CD4-positive, alpha-beta T cell treated with Interleukin-17A for 1 hour (primary cell): ENCODE measurements at regions not wholly inside any gene's neighbourhood (a gene's known extent, or its start where the extent isn't known, plus 50 kb on each side); places are given as distances from the start of the nearest gene placed in this dataset.

ENCODE experiments used
- DNase-seq: peaks from one replicate; pipeline ENCODE4 v3.0.0-alpha.2; 2020

DNA sequence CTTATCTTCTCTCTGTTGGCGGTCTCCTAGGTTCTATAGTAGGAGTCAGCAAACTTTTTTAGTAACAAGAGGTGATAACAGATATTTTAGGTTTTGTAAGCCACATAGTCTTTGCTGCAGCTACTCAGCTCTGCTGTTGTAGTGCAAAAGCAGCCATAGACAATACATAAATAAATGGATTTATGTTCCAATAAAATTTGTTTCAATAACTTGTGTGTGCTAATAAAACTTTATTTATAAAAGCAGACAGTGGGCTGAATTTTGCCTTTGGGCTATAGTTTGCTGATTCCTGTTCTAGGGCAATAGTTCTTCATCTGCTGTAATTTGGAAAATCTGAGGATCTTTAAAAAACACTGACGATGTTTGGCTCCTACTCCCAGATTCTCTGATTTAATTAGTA lies 469.4 kb upstream of the TNC start:
- DNase-seq = no peak

DNA sequence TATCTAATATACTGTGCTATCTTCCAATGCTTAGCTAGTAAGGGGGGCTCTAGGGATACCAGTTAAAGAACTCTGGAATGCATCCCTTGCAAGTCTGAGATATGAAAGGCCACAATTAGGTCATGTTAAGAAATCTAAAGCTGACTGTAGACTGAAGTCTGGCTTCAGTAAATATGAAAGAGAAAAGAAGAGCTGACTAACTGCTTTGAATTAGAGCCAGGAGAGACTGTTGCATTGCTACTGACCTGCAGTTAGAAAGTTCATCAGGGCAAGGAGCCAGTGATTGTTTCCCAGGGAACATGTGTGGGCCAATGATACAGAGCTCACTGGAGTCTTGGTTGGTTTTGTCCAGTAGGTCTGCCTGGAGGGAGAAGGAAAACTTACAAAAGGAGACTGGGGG lies 472.1 kb upstream of the TNC start:
- DNase-seq = no peak

DNA sequence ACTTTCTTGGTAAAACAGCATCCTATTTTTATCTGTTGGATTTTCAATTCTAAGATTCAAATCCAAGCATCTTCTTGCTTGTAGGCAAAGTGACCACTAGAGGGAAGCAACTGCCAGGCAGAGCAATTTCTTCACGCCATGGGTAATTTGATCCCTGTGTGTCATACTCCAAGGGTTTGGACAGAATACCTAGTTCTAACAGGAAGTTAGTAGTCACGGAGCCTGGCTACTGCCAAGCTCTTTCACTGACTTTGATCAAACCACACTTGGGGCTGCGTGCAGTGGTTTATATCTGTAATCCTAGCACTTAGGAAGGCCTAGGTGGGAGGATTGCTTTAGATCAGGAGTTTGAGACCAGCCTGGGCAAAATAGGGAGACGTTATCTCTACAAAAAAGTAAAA lies 473.6 kb upstream of the TNC start:
- DNase-seq = no peak

DNA sequence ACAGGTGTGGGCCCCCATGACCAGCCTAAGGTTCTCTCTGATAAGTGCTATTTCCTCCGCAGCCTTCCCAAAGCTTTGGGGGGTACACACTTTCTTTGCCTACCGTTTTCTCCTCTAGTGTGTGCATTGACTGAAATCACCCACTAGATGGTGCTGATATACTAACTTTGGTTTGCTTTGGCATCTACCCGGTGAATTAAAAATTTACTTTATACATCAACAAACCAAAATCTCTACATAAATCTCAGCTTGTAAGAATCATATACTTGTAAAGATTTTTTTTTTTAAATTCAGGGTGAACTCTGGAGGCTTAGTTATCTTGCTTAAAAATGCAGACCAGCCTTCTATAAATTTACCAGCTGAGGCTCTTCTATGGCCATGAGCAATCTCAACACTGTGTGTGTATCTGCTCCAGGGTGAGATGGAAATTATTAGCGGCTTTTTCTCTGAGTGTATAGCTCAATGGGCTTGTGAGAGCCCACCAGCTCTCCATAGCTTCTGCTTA lies 475.7 kb upstream of the TNC start:
- DNase-seq = peak; percentile 17

DNA sequence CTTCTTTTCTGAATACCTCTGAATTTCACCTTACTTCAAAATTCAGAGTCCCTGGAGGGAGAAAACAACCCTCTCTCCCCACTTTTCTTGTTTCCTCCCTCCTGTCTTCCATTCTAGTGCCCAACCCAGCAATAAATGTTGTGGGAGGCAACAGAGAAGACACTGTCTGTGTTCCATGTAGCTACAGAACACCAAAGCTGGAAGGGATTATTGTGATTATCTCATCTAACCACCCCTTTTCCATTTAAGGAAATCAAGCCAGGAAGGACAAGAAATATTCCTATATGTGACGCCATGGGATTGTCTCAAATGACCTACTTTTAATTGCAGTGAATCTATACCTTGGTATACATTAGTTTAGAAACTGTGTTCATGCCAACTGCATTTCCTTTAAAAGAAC lies 476.6 kb upstream of the TNC start:
- DNase-seq = no peak

DNA sequence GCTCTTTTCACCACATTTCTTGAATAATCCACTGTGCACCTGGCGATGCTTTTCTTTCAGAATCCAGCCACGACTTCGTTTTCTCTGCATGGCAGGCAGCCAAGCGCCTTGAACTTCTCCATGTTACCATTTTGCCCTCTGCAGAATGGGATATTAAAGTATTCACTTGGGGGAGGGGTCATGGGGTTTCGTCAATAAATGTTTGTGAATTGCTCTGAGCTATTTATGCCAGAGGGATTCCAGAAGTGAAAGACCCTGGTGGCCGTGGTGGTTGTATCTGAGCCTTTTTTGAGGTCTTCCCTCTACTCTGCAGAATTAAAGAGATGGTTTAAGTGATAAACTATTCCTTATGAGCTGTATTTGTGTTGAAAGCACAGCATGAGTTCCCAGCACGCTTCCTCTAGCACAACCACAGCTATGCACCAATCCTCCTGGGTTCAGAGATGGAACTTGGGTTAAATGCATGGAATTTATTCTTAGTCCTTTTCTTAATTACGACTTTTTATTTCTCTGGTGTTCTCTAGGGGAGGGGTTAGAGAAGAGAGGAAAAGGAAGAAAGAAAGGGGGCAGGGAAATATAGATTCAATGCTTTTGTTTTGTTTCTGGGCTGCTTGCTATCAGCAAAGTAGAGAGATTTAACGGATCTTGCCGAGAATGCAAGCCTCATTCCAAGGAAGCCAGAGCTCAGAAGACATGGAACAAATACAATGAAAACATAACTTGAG lies 478.2 kb upstream of the TNC start:
- no peak for DNase-seq

DNA sequence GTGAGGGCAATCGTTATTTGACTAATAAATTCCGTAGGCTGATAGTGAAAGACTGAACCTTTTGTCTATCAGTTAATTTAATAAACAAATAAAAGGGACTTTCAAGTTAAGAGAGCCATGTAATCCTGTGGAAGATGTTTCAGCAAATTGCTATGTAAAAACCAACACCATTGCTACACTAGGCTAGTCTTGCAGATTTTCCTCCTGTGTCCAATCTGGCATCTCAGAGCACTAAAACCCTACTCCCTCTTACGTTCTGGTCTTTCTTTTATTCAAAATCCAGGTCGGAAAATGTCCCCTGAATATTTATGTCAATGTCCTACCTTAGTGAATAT lies 478.8 kb upstream of the TNC start:
- no peak for DNase-seq

DNA sequence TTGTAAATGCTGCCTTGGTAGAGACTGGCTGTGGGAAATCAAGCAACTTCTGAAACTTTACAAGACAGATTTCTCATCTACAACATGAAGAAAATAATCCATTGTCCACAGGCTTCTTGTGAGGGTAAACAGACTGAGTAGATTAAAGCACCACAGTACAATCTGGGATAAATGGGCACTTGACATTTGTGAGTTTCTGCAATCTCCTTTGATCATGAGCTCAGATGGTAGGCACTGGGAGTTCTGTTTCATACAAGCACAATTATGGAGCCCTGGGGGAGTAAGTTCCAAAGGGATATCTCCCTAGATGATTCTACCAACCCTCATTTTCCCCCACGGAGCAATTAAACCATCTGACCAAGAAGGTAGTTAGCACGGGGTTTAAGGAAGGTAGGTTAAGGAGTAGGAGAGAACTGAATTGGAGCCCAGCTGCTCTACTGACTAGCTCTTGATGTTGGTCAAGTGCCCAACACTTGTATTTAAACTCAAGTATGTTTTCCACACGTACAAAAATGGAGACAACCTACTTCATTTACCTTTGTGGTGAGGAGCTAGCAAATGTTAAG lies 479.5 kb upstream of the TNC start:
- no peak for DNase-seq

DNA sequence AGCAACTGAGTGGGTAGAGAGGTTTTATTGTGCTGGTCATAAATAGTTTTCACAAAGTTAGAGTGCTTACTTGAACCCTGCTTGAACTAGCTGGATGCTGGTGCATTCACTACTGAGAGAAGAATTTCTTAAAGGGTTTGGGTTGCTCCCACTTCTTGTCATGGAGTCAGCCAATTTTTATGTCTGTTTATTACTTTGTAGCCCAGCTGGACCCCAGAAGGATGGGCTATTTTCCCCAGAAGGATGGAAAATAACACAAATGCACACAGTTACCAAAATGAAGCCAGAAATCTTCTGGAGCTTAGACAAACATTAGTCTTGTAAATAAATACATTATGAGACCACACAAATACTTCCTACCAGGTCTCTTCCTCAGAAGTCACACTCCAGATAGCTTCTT lies 480.8 kb upstream of the TNC start:
- no peak for DNase-seq

DNA sequence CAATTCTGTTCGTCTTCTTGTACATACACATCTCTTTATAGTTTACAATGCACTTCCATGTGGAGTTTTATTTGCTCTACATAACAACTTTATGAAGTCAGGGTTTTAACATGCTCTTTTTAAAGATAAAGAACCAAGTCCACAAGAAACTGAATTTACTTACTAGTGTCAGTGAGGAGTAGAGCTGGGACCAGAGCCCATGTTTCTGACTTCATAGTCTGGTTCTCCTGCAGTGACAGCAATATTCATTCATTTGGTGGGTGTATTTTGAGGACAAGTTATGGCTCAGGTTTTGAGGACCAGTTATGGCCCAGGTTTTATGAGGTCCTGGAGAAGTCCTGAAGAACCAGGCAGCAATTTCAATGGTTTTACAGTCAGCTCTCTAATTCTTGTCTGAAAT lies 481.9 kb upstream of the TNC start:
- DNase-seq = no peak

DNA sequence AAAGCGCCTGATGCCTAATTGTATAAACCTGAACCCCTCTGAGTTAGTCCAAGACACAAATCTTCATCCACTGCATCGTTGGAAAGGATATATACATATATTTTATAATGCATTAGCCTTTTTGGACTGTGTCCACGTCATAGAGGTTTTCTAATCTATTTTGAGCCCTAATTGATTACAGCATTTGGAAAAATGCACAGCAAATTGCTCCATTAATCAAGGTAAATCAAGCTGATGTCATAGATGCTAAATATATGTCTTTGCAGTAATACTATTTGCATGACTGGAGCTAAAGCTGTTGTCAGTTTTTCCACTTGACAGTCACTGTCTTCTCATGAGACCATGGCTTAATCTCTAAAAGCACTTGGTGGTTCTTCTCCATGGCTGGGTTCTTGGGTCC lies 483.5 kb upstream of the TNC start:
- DNase-seq = no peak

DNA sequence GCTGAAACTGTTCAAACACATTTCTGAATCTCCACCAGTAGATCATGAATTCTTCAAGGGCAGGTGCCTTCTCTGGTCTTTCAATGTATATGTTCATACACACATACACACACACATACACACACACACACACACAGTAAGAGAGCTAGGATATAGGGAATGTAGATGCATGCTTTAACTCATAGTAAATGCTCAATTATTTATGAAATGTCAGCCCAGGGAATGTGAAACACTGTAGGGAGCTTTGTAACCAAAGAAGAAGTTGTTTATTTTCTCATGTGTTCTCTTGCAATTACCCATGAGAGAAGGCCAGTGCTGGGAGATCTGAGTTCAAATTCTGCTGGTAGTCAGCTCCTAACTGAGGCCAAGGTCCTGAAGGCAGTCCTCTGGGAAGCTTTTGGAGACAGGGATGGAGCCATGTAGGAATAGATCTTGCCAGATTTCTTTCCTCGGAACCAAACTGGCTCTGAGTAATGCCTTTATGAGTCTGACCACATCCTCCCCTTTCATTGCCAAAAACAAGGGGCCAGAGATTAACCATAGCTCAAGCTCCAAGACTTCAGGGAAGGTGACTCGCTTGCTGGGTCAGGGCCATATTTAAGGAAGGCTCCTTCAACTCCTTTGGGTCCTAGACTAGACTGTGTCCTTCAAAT lies 487.0 kb upstream of the TNC start:
- no peak for DNase-seq

DNA sequence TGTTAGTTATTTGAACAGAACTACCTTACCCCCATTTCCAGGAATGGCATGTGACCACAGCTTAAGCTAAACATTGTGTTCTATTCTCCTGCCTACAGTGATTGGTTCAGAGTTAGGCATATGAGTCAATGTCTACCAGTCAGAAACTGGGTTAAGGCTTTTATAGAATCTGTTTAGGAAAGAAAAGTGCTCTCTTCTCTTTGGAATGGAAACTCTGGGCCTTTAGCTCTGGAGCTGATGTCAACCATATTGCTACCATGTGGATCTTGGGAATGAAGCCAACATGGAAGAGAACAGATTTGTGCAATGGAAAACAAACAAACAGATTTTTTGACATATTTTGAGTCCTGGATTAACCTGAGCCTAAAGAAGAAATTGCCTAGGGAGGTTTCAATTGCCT lies 488.9 kb upstream of the TNC start:
- no peak for DNase-seq

DNA sequence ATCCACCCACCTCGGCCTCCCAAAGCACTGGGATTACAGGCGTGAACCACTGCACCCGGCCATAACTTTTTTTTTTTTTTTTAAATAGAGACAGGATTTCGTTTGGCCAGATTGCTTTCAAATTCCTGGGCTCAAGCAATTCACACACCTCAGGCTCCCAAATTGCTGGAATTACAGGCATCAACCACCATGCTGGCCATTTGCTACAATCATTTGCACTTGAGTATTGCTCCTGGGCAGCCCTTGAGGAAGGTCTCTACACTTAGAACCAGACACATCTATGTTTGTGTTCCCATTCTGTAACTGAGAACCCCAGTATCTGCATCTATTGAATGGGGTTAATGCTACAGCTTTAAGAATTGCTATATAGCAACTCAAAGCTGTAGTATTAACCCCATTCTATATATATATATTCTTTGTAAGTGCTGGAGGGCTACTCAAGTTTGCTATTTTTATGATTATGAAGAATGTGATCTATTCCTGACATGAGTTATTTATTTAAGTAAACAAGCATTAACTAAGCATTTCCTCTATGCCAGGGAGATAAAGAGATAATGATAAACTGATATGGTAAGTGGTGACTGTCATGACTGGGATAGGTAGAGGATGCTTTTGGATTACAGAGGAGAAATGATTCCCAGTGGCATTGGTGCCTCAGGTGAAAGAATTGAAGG lies 496.5 kb upstream of the TNC start:
- DNase-seq = no peak

DNA sequence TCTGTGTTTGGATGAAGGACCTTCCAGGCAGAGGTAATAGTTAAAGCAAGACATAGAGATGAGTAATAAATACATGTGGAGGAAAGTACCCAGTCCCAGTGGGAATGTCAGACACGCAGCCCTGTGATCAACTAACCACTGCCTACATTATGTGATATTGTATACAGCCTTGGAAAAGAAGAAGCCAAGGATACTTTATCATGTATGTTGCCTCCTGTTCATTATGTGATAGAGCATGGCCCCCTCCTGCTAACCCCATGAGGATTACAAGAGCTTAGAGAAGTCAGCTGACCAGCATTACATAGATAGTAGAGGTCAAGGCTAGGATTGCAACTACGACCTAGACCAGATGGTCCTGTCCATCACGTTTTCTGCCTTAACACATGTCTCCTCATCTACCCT lies 497.0 kb upstream of the TNC start:
- no peak for DNase-seq

DNA sequence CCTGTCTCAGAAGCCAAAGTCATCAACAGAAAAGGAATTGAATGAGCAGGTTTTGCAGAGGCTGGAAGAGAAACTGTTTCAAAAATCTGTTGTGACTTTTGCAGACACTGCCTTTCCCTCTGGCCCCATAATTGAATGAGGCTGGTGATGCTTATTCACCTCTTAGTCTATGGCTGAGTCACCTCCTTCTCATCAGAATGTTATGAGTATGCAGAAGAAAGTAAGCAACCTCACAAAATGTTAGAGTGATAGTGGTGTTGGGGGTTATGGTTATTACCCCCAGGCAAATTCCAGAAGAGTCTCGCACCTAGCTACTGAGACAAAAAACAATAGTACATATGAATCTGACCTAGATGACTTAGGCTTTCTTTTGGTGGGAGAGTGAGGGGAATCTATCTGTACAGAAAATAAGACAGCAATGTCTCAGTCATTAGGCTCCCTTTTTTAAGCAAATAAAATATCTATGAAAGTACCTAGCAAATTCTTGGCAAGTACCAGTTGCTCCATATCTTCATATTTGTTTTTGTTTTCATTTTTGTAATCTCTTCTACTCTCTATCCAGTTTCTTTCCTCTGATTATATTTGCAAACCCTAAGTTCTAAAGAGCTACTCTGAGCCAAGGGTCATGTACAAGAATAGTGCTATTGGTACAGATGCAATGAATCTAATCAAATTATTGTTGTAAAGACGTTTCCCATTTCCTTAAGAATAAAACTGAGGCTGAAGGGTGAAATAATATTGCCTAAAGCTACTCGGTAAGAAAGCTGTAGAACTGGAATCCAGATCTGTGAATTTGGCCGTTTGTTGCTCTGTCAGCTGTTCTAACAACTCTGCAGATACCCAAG lies 498.1 kb upstream of the TNC start:
- no peak for DNase-seq

DNA sequence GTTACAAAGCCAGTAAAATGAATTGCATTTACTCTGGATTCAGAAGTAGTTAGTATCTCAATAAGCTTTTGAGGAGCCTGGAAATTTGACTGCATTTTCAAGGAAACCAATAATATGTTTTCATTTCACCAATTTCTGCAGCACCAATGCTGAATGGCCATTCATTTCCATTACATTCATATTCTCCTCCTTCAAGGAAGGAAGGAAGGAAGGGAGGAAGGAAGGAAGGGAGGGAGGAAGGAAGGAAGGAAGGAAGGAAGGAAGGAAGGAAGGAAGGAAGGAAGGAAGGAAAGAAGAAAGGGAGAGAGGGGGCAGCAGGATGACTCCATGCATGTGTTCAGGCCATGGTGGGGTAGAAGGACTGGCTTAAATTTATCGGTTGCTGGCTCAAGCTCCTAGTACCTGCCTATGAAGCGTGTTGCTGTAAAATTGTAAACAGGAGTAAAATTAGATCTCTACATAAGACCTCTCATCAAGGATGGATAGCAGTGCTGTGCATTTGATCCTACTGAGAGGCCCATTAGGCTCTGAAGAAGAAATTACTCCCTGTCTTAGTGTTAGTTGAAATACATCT lies 498.8 kb upstream of the TNC start:
- no peak for DNase-seq

DNA sequence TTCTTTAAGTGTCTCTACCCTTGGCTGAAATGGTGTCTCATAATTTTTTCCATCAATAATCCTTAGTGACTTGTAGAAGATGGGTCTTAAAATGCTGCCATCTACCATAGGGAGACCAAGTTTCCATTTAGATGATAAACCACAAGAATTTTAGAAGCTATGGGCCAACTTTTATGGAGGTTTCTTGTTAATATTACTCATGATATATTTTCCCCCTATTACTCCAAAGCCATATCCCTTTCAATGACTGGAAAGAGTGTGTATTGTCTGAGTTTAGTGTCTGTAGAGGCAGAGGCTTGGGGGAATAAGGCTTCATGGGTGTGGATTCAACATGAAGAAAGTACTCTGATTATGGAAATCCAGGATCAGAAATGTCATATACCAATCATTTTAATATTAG lies 507.3 kb upstream of the TNC start:
- DNase-seq = no peak

DNA sequence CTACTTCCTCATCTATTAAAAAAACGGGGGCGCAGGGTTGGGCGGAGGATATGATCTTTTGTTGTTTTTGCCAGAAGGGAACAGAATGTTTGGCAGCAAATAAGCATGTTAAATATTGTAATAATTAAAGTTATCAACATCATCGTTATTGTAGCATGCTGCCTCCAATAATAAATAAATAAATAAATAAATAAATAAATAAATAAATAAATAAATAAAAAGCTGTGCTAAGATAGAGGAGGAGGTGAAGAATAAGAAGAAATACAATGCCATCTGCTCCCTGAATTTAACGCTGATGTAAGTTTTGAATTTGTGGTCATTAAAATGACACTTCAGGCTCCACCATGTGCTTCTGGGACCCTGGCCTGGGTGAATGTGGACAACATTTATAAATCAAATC lies 508.0 kb upstream of the TNC start:
- DNase-seq = no peak

DNA sequence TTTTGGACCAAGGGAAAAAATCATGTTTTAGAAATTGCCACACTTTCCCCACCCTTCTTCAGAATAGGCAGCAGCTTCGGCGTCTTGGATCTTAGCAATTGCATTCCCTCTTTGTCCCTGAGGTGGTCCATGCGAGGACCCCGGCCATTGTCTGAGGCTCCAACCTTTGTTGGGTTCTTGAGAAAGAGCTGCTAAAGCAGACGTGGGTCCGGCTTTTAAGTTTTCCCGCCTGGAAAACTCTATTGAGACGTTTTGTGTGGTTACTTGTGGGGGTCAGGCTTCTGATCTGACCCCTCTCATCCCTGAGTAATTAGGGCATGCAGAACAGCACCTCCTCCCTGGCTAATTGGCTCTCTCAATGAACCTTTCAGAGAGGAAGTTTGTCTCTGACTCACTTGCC lies 509.6 kb upstream of the TNC start:
- no peak for DNase-seq

DNA sequence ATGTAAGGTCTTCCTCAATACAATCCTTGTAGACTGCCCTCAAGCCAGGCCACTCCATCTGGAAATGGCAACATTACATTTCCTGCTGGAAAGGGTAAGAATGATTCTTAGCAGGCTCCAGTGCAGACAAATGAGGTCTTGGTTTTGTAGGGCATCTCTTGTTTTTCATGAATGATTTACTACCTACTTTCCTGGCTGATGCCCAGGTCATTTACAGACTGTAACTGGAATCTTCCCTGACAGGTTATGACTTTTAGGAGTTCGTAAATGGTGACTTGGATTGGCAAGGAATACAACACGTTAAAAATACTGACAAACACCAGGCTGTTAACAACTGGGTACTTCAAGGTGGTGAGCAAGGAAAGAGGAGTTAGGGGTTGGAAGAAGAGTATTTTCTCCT lies 510.5 kb upstream of the TNC start:
- no peak for DNase-seq

DNA sequence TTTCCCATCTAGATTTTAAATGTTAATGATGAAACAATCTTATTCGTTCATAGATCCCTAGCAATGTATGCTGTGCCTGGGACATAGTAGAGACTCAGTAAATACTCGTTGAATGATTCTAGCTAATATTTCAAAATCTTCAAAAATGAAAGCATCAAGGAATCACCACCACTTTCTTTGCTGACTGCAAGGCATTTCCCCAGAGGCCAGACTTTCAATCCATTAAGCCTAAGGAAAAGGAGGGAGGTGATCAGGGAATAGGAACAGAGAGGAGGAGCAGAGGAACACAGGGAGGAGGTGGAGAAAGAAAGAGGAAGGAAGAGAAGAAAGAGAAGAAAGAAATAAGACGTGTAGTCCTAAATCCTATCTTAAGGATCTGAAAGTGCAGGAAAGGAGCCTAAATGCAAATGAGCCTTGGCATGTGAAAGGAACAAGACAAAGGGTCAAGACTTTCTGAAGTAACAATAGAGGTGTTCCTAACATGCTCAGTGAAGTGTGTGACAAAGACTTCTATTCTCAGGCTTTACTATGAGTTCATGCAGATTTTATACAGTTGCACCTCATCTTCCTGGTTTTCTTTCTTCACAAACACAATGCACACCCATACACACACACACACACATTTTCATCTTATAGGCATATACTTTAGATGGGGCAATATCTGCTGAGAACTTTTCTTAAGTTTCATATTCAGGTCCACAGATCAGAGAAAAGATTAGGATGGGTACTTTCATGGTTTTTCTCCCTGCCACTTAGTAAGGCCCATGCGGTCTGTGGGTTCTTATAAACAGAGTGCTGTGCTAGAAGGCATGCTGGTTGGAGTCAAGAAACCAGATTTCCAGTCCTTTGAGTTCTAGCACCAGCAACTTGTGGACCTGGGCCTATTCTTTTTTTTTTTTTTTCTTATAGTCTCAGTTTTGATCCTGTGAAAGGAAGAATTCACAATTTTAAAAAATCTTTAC lies 512.2 kb upstream of the TNC start:
- DNase-seq = no peak
